GM12878 (cell line): ENCODE measurements at regions not wholly inside any gene's neighbourhood (a gene's known extent, or its start where the extent isn't known, plus 50 kb on each side); places are given as distances from the start of the nearest gene placed in this dataset.

ENCODE experiments used
- ATAC-seq: fragments of 200-7000 bp; cut with Tn5 transposase; 3 replicates; pipeline ENCODE4 v1.9.1; 2020; ENCODE audit warnings: mild to moderate bottlenecking, moderate library complexity
- BruUV-seq: library from RNA; stranded (reverse); fragments of 400-500 nt; replicated peaks from 2 replicates; lab custom pipeline; 2021; lab: Mats Ljungman, UMichigan
- CTCF ChIA-PET: fragments of 300-600 bp; sonication (Branson Sonifier 250); formaldehyde crosslinking; extraction: SDS; loops from one replicate; lab custom pipeline; 2021; ENCODE audit warnings: inconsistent platforms; lab: Yijun Ruan, JAX
- POLR2A ChIA-PET: fragments of 350-600 bp; formaldehyde crosslinking; extraction: SDS; loops from one replicate; lab custom pipeline; 2021; ENCODE audit warnings: inconsistent platforms; lab: Charles Lee
- RAD21 ChIA-PET: fragments of 300-600 bp; sonication (Branson Sonifier 250); formaldehyde crosslinking; loops from one replicate; lab custom pipeline; 2023; ENCODE audit warnings: antibody characterized with exemption; ENCODE audit not compliant: unreplicated experiment; lab: Charles Lee
- SMC1A ChIA-PET: fragments of 300-600 bp; sonication (Branson Sonifier 250); formaldehyde crosslinking; loops from one replicate; lab custom pipeline; 2023; ENCODE audit not compliant: unreplicated experiment, uncharacterized antibody; lab: Charles Lee
- DNase-seq: peaks from one replicate; pipeline ENCODE4 v3.0.0-alpha.2; 2011; ENCODE audit warnings: low read depth, low spot score
- FAIRE-seq: peaks from 3 replicates; lab custom pipeline; 2011; peaks lifted over from hg19 to GRCh38; lab: Jason Lieb, UNC
- H2AFZ ChIP-seq: 2 replicates; pipeline ENCODE4 v1.6.0; 2011; ENCODE audit warnings: low read depth, low read length, control low read depth; ENCODE audit not compliant: control insufficient read depth
- H3K27ac ChIP-seq: 2 replicates; pipeline ENCODE4 v1.5.1; 2011; ENCODE audit warnings: control low read depth; ENCODE audit not compliant: control insufficient read depth, insufficient read depth
- H3K27me3 ChIP-seq, 2 experiments: replicated peaks in 1 of 2; 2 replicates each; pipeline versions ENCODE4 v1.6.0 to v1.6.1; 2011; ENCODE audit warnings: low read length in 1 of 2; ENCODE audit not compliant: control insufficient read depth in 2 of 2, insufficient read depth in 2 of 2
- H3K36me3 ChIP-seq, 2 experiments: 2 replicates each; pipeline ENCODE4 v1.5.1; 2011; ENCODE audit warnings: low read length in 1 of 2; ENCODE audit not compliant: control insufficient read depth in 2 of 2, insufficient read depth in 2 of 2
- H3K4me1 ChIP-seq: 2 replicates; pipeline ENCODE4 v1.6.1; 2011; ENCODE audit warnings: mild to moderate bottlenecking, low read length, moderate library complexity, mixed read lengths; ENCODE audit not compliant: control insufficient read depth, insufficient read depth
- H3K4me2 ChIP-seq: 2 replicates; pipeline ENCODE4 v1.6.0; 2011; ENCODE audit warnings: control low read depth; ENCODE audit not compliant: control insufficient read depth, insufficient read depth
- H3K4me3 ChIP-seq: fragments of 200-600 bp; sonication (generic); 2 replicates; pipeline ENCODE4 v1.5.1; 2016
- H3K79me2 ChIP-seq: 2 replicates; pipeline ENCODE4 v1.6.0; 2011; ENCODE audit warnings: low read length; ENCODE audit not compliant: control insufficient read depth, insufficient read depth
- H3K9ac ChIP-seq: 2 replicates; pipeline ENCODE4 v1.8.0; 2011; ENCODE audit warnings: low read length, control low read depth, mixed read lengths; ENCODE audit not compliant: control insufficient read depth, insufficient read depth
- H3K9me3 ChIP-seq: replicated peaks from 3 replicates; pipeline ENCODE4 v1.5.1; 2011; ENCODE audit warnings: mild to moderate bottlenecking, low read length; ENCODE audit not compliant: control insufficient read depth, insufficient read depth
- H4K20me1 ChIP-seq: 2 replicates; pipeline ENCODE4 v1.6.0; 2011; ENCODE audit not compliant: control insufficient read depth, insufficient read depth
- CBFB ChIP-seq: IDR thresholded peaks from 2 replicates; pipeline ENCODE4 v1.6.1; 2016; ENCODE audit warnings: antibody characterized with exemption, low read depth
- DPF2 ChIP-seq: fragments of 450-650 bp; IDR thresholded peaks from 2 replicates; pipeline ENCODE4 v1.6.1; 2017; ENCODE audit warnings: mild to moderate bottlenecking
- E4F1 ChIP-seq: fragments of 450-650 bp; IDR thresholded peaks from 2 replicates; pipeline ENCODE4 v1.6.1; 2018; ENCODE audit warnings: borderline replicate concordance, mild to moderate bottlenecking; ENCODE audit not compliant: partially characterized antibody
- RB1 ChIP-seq: fragments of 450-650 bp; formaldehyde crosslinking; IDR thresholded peaks from 2 replicates; pipeline ENCODE4 v1.6.1; 2017; ENCODE audit warnings: mild to moderate bottlenecking, borderline replicate concordance
- RBBP5 ChIP-seq: fragments of 200-600 bp; sonication (generic); conservative IDR thresholded peaks from 2 replicates; pipeline ENCODE4 v1.6.1; 2016
- RELB ChIP-seq: fragments of 450-650 bp; IDR thresholded peaks from 2 replicates; pipeline ENCODE4 v1.6.1; 2017; ENCODE audit warnings: low read depth, mild to moderate bottlenecking, moderate library complexity
- SIX5 ChIP-seq: IDR thresholded peaks from 2 replicates; pipeline ENCODE4 v1.6.1; 2011; ENCODE audit warnings: mild to moderate bottlenecking, low read depth, low read length, moderate library complexity; ENCODE audit not compliant: severe bottlenecking
- TARDBP ChIP-seq: IDR thresholded peaks from 2 replicates; pipeline ENCODE4 v1.6.1; 2016; ENCODE audit warnings: borderline replicate concordance
- WGBS: methylation state at CpG from one replicate; pipeline ENCODE4 v1.1.6; 2016; ENCODE audit warnings: low lambda C conversion rate; ENCODE audit not compliant: insufficient replicate concordance, insufficient coverage; ENCODE audit errors: missing lambda C conversion rate; 5-methylcytosine and 5-hydroxymethylcytosine counted together
- in situ Hi-C: fragments of 300-500 bp; cut with MboI; formaldehyde crosslinking; loops from 9 replicates; pipeline ENCODE4 v1.14.3; 2018; ENCODE audit warnings: mixed read lengths
- intact Hi-C: fragments of 100-400 bp; cut with micrococcal nuclease; formaldehyde crosslinking; loops from one replicate; pipeline ENCODE4 v1.14.2; 2022; ENCODE audit not compliant: unreplicated experiment

- H3K79me2 ChIP-seq = no peaks in the 10 kb centered on the region
- in situ Hi-C loops (no loop called here), intact Hi-C loops (no loop called here)
- no peak overlapping the region for H3K9ac ChIP-seq
- DNase-seq = no peak
- H3K27ac ChIP-seq = no peak overlapping the region
- no peak overlapping the region for H2AFZ ChIP-seq
- BruUV-seq = no TSS peak
- H3K4me1 ChIP-seq = peaks cover 3% of the 10 kb centered on the region; the same call in 1 of the 2 replicates
- RAD21 ChIA-PET = no interaction called here
- CTCF ChIA-PET = no interaction called here
- H3K4me2 ChIP-seq = no peak overlapping the region
- peaks cover 0 to 6% of the 10 kb centered on the region in 2 experiments; a peak in 1 of 4 replicates for H3K27me3 ChIP-seq
- SMC1A ChIA-PET = no interaction called here
- no peaks in the 10 kb centered on the region for H3K9me3 ChIP-seq
- FAIRE-seq = no peak
- no peak for TF ChIP-seq CBFB
- TF ChIP-seq SIX5 = no peak
- TF ChIP-seq TARDBP = no peak
- no peak for TF ChIP-seq RB1
- no peak for TF ChIP-seq RELB
- TF ChIP-seq E4F1 = no peak
- no peak for TF ChIP-seq RBBP5
- TF ChIP-seq DPF2 = no peak
- POLR2A ChIA-PET = no interaction called here
- H3K4me3 ChIP-seq = no peak overlapping the region
- WGBS = 17% methylated on average over 17 of the region's 17 CpGs
- no peak for ATAC-seq
- H3K36me3 ChIP-seq = no peaks in the 10 kb centered on the region
- no peaks in the 10 kb centered on the region for H4K20me1 ChIP-seq
These were observed 141.4 kb upstream of the RAB4A start for GRCh38 chr1:229129301-229130027.
